ENCODE measurements at regions not wholly inside any gene's neighbourhood (a gene's known extent, or its start where the extent isn't known, plus 50 kb on each side); places are given as distances from the start of the nearest gene placed in this dataset.

DNA sequence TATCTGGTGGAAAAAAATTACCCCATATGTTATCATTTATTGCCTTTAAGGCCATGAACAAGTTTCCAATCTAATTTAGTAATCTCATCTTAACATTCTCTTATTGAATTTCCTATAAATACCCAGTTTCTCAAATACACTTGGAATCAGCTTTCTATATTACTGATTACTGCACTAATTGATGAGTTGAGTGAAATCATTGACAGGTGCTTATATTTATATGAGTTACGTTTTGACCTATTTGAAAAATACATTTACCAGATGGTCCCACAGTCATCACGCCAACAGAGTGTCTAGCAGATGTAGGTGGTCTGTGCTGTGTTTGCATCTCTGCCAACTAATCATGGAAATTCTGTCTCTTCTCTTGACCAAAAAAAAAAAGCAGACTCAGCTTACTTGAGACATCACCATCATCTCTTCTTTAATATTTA lies 307.3 kb upstream of the NREP start:
- TF ChIP-seq POLR2A (IDR thresholded peaks at IDR 0.05; ENCODE audit: low read depth, low read length) (no peak), CEBPB (IDR thresholded peaks at IDR 0.05; ENCODE audit: low read depth, low read length) (no peak), FOS (IDR thresholded peaks at IDR 0.05; ENCODE audit: low read depth, low read length) (no peak), MXI1 (IDR thresholded peaks at IDR 0.05; ENCODE audit: borderline replicate concordance, low read depth, low read length) (no peak), RCOR1 (IDR thresholded peaks at IDR 0.05; ENCODE audit: insufficient replicate concordance, low read length) (no peak), RAD21 (IDR thresholded peaks at IDR 0.05; ENCODE audit: low read length) (no peak), RFX5 (IDR thresholded peaks at IDR 0.05; ENCODE audit: low read depth, low read length) (no peak), MAZ (IDR thresholded peaks at IDR 0.05; ENCODE audit: borderline replicate concordance, low read depth, low read length) (no peak), CHD1 (IDR thresholded peaks at IDR 0.05; ENCODE audit: low read depth, low read length) (no peak), SMC3 (IDR thresholded peaks at IDR 0.05; ENCODE audit: low read depth, low read length) (no peak), MAFK (IDR thresholded peaks at IDR 0.05; ENCODE audit: low read depth, low read length) (no peak)
- TF ChIP-seq, protein P1, sequence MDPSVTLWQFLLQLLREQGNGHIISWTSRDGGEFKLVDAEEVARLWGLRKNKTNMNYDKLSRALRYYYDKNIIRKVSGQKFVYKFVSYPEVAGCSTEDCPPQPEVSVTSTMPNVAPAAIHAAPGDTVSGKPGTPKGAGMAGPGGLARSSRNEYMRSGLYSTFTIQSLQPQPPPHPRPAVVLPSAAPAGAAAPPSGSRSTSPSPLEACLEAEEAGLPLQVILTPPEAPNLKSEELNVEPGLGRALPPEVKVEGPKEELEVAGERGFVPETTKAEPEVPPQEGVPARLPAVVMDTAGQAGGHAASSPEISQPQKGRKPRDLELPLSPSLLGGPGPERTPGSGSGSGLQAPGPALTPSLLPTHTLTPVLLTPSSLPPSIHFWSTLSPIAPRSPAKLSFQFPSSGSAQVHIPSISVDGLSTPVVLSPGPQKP (IDR thresholded peaks at IDR 0.05; ENCODE audit: borderline replicate concordance, low read depth, low read length) = no peak
- TF ChIP-seq, protein P2, sequence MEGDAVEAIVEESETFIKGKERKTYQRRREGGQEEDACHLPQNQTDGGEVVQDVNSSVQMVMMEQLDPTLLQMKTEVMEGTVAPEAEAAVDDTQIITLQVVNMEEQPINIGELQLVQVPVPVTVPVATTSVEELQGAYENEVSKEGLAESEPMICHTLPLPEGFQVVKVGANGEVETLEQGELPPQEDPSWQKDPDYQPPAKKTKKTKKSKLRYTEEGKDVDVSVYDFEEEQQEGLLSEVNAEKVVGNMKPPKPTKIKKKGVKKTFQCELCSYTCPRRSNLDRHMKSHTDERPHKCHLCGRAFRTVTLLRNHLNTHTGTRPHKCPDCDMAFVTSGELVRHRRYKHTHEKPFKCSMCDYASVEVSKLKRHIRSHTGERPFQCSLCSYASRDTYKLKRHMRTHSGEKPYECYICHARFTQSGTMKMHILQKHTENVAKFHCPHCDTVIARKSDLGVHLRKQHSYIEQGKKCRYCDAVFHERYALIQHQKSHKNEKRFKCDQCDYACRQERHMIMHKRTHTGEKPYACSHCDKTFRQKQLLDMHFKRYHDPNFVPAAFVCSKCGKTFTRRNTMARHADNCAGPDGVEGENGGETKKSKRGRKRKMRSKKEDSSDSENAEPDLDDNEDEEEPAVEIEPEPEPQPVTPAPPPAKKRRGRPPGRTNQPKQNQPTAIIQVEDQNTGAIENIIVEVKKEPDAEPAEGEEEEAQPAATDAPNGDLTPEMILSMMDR (conservative IDR thresholded peaks at IDR 0.05; ENCODE audit: low read depth, low read length) = no peak
- TF ChIP-seq, protein P3, sequence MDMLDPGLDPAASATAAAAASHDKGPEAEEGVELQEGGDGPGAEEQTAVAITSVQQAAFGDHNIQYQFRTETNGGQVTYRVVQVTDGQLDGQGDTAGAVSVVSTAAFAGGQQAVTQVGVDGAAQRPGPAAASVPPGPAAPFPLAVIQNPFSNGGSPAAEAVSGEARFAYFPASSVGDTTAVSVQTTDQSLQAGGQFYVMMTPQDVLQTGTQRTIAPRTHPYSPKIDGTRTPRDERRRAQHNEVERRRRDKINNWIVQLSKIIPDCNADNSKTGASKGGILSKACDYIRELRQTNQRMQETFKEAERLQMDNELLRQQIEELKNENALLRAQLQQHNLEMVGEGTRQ (IDR thresholded peaks at IDR 0.05; ENCODE audit: low read depth, low read length) = no peak
